Head of caudate nucleus (tissue), 42 donors: ENCODE measurements at regions not wholly inside any gene's neighbourhood (a gene's known extent, or its start where the extent isn't known, plus 50 kb on each side); places are given as distances from the start of the nearest gene placed in this dataset.
"Not testable (repeated sequence)": the region's sequence is repeated elsewhere in the genome, so short reads cannot be mapped to it uniquely, and the experiment has no call there.

Experiments
- DNase-seq, 42 donors: peaks; one replicate each; pipeline versions ENCODE4 v3.0.0 to v3.0.0-alpha.2; 2020 to 2021; ENCODE audit warnings: mixed read lengths in 7 of 42
- intact Hi-C: fragments of 100-400 bp; cut with DNase I; formaldehyde crosslinking; loops from one replicate; pipeline ENCODE4 v1.15.0; 2022

GRCh38 chr5:166860426-166860825, 1431.0 kb upstream of the WWC1 start:
- intact Hi-C loops = no loop called here
- no peak for DNase-seq

- no peak for DNase-seq
- intact Hi-C loops = no loop called here
Measured at GRCh38 chr5:166862581-166862980, 1428.9 kb upstream of the WWC1 start.

- DNase-seq = no peak
- intact Hi-C loops = no loop called here
Measured at GRCh38 chr5:166865206-166865605, 1426.2 kb upstream of the WWC1 start.

GRCh38 chr5:166880456-166880855, 1411.0 kb upstream of the WWC1 start:
- intact Hi-C loops = no loop called here
- DNase-seq = no peak

GRCh38 chr5:166881802-166882201, 1409.6 kb upstream of the WWC1 start:
- intact Hi-C loops = no loop called here
- peak in 2 of 42 donors; percentile 13 to 16 for DNase-seq

GRCh38 chr5:166883016-166883415, 1408.4 kb upstream of the WWC1 start:
- intact Hi-C loops = no loop called here

GRCh38 chr5:166898166-166898565, 1393.3 kb upstream of the WWC1 start:
- intact Hi-C loops = no loop called here
- DNase-seq = no peak

More at GRCh38 chr5:166883016-166883415, 1408.4 kb upstream of the WWC1 start:
- DNase-seq = no peak

- DNase-seq = no peak
- intact Hi-C loops = no loop called here
Measured at GRCh38 chr5:166899343-166899742, 1392.1 kb upstream of the WWC1 start.

GRCh38 chr5:166904571-166904970, 1386.9 kb upstream of the WWC1 start:
- intact Hi-C loops = no loop called here
- no peak for DNase-seq

GRCh38 chr5:166906991-166907713, 1384.3 kb upstream of the WWC1 start:
- peak in 1 of 42 donors; percentile 15 for DNase-seq
- intact Hi-C loops = no loop called here

- intact Hi-C loops = no loop called here
- DNase-seq = no peak
Measured at GRCh38 chr5:166909040-166909439, 1382.4 kb upstream of the WWC1 start.

GRCh38 chr5:166909926-166910325, 1381.5 kb upstream of the WWC1 start:
- DNase-seq = no peak
- intact Hi-C loops = no loop called here

GRCh38 chr5:166910995-166911394, 1380.5 kb upstream of the WWC1 start:
- intact Hi-C loops = no loop called here
- no peak for DNase-seq

GRCh38 chr5:166916021-166916420, 1375.4 kb upstream of the WWC1 start:
- intact Hi-C loops = no loop called here
- DNase-seq = no peak

GRCh38 chr5:166926138-166926537, 1365.3 kb upstream of the WWC1 start:
- intact Hi-C loops = no loop called here
- DNase-seq = no peak

GRCh38 chr5:166926806-166927475, 1364.5 kb upstream of the WWC1 start:
- intact Hi-C loops, DNase-seq: not testable (repeated sequence)

GRCh38 chr5:166936351-166936750, 1355.1 kb upstream of the WWC1 start:
- no peak for DNase-seq
- intact Hi-C loops = no loop called here

GRCh38 chr5:166938071-166938470, 1353.4 kb upstream of the WWC1 start:
- no peak for DNase-seq
- intact Hi-C loops = no loop called here

- no peak for DNase-seq
- intact Hi-C loops = no loop called here
Measured at GRCh38 chr5:166942948-166943347, 1348.5 kb upstream of the WWC1 start.

GRCh38 chr5:166947045-166947444, 1344.4 kb upstream of the WWC1 start:
- DNase-seq = no peak
- intact Hi-C loops = no loop called here

- intact Hi-C loops = no loop called here
- no peak for DNase-seq
Measured at GRCh38 chr5:166948679-166949078, 1342.8 kb upstream of the WWC1 start.
